HG03378 (cell line): ENCODE measurements at regions not wholly inside any gene's neighbourhood (a gene's known extent, or its start where the extent isn't known, plus 50 kb on each side); places are given as distances from the start of the nearest gene placed in this dataset.

Experiments
- ATAC-seq: cut with Tn5 transposase; IDR thresholded peaks from one replicate; pipeline ENCODE4 v1.9.1; 2021; ENCODE audit warnings: mild to moderate bottlenecking, moderate library complexity; ENCODE audit not compliant: unreplicated experiment

- no peak for ATAC-seq
Observed at GRCh38 chr10:129021594-129022304, 445.3 kb upstream of the MGMT start.

- no peak for ATAC-seq
Observed at GRCh38 chr10:129023082-129023481, 444.0 kb upstream of the MGMT start.

GRCh38 chr10:129024046-129024445 lies 443.0 kb upstream of the MGMT start:
- no peak for ATAC-seq

DNA sequence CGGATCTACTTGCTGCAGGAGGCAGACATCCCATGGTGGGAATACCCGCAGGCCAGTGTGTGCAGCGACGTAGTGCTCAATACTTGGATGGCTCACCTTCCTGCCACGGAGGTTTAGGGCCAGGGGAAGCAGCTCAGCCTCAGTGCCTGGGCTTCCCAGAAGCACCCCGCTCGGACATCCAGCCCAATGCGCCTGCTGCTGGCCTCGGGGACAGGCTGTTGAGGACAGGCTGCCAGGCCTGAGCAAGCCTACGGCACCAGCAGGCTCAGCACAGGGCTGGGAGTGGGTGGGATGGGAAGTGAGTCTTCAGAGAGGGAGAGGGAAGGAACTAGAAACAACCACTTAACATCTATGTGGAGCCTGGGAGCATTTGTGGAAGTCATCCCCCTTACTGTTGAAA lies 441.3 kb upstream of the MGMT start:
- no peak for ATAC-seq

- ATAC-seq, result no peak
Observed at GRCh38 chr10:129027906-129028305, 439.1 kb upstream of the MGMT start.

DNA sequence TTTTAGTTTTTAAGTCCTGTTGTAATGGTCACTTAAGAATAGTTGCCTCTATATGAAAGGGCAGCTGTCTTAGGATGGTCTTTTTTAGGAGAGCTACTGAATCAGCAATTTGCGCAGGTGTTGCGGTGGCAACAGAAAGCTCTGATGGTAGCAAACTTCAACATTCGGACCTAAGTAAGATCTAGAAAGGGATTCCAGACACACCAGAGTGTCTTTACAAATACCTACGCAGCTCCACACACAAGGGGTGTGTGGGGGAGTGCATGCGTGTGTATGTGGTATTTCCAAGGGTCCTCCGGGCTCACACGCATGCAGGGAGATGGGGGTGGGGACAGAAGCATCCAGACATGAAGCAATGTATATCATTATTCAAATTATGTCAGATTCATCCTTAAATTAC lies 438.6 kb upstream of the MGMT start:
- ATAC-seq, result no peak

DNA sequence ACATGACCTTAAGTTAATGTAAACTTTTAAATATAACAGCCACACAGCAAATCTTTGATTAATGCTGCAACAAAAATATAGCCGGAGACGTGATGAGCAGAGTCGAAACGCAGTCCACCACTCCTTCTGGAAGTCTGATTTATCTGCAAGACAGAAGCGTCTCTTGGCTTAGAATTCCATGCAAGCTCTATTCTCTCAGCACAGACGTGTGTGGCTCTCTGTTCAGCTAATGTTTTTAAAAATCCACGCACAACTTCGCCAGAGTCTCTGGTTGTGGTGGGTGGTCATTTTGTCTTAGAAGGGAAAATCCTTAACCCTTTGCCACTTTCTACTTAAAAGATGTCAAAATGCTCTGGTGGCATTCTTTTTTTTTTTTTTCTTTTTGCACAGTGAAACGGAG lies 438.0 kb upstream of the MGMT start:
- ATAC-seq, result no peak

- no peak for ATAC-seq
Observed at GRCh38 chr10:129029851-129030602, 437.0 kb upstream of the MGMT start.

- no peak for ATAC-seq
Observed at GRCh38 chr10:129030603-129030895, 436.5 kb upstream of the MGMT start.

GRCh38 chr10:129030996-129031843 lies 435.8 kb upstream of the MGMT start:
- ATAC-seq, result no peak

DNA sequence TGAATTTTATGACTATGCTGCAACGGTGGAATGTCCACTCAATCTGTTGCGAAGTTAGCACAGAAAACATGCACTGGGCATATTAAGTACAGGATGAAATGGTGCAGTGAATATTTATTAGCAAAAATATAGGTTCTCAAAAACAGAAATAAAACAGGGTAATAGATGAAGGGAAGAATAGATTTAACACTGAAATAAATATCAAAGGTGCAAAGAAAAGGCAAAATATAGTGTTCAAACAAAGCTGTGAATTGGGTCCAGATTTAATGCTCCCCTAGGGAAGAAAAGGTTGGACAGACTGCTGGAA lies 435.2 kb upstream of the MGMT start:
- ATAC-seq, result no peak

GRCh38 chr10:129032372-129033313 lies 434.4 kb upstream of the MGMT start:
- ATAC-seq, result no peak

- no peak for ATAC-seq
Observed at GRCh38 chr10:129033340-129033739, 433.7 kb upstream of the MGMT start.

- no peak for ATAC-seq
Observed at GRCh38 chr10:129033790-129034272, 433.2 kb upstream of the MGMT start.

- no peak for ATAC-seq
Observed at GRCh38 chr10:129035052-129035827, 431.8 kb upstream of the MGMT start.

- ATAC-seq, result no peak
Observed at GRCh38 chr10:129038522-129038921, 428.5 kb upstream of the MGMT start.

GRCh38 chr10:129039406-129040370 lies 427.4 kb upstream of the MGMT start:
- ATAC-seq, result no peak

GRCh38 chr10:129040377-129040776 lies 426.7 kb upstream of the MGMT start:
- no peak for ATAC-seq

- ATAC-seq, result no peak
Observed at GRCh38 chr10:129041916-129042315, 425.1 kb upstream of the MGMT start.
